ENCODE measurements at regions not wholly inside any gene's neighbourhood (a gene's known extent, or its start where the extent isn't known, plus 50 kb on each side); places are given as distances from the start of the nearest gene placed in this dataset.

GRCh38 chr1:222974496-222974895 is 159.7 kb downstream of the DISP1 start:
- TF ChIP-seq CTCF (IDR thresholded peaks at IDR 0.05; ENCODE audit: low read depth, low read length) (no peak), POLR2A (IDR thresholded peaks at IDR 0.05; ENCODE audit: extremely low read depth, insufficient read length) (no peak)

All from NB4 (cell line).